ENCODE measurements at regions not wholly inside any gene's neighbourhood (a gene's known extent, or its start where the extent isn't known, plus 50 kb on each side); places are given as distances from the start of the nearest gene placed in this dataset.

GRCh38 chr9:12884736-12885395 is 110.0 kb downstream of the LURAP1L start:
- Mint-ChIP-seq H3K27me3 (no peaks in the 10 kb centered on the region), H3K9me3 (peaks cover 0 to 29% (median 5%) of the 10 kb centered on the region in 7 donors), H3K4me3 (no peak overlapping the region), H3K4me1 (no peaks in the 10 kb centered on the region), H3K27ac (no peak overlapping the region), H3K36me3 (no peaks in the 10 kb centered on the region)
- H3K27ac ChIP-seq (ENCODE audit: insufficient read depth, low read length, poor library complexity, severe bottlenecking) = no peak overlapping the region
- DNase-seq = no peak
- no peaks in the 10 kb centered on the region for H3K36me3 ChIP-seq (ENCODE audit: control insufficient read depth, insufficient read depth, low read length)
- no peaks in the 10 kb centered on the region for H3K27me3 ChIP-seq (ENCODE audit: control insufficient read depth, insufficient read depth, low read length)
- H3K9me3 ChIP-seq (ENCODE audit: control insufficient read depth in 2 of 2, low read length in 2 of 2) = peaks cover 3 to 4% of the 10 kb centered on the region in 2 experiments
- no peak overlapping the region for H3K4me3 ChIP-seq (ENCODE audit: low read depth, low read length)
- ATAC-seq (ENCODE audit: low read depth in 2 of 2) = no peak
- H3K4me1 ChIP-seq (ENCODE audit: control insufficient read depth, insufficient read depth, low read length, poor library complexity, severe bottlenecking) = no peaks in the 10 kb centered on the region

- Histone ChIP-seq H3K36me3 (ENCODE audit: control insufficient read depth, insufficient read depth, low read length) (no peaks in the 10 kb centered on the region), H3K9me3 (ENCODE audit: control insufficient read depth in 2 of 2, low read length in 2 of 2) (peaks cover 4 to 7% of the 10 kb centered on the region in 2 experiments), H3K4me1 (ENCODE audit: control insufficient read depth, insufficient read depth, low read length, poor library complexity, severe bottlenecking) (no peaks in the 10 kb centered on the region), H3K27ac (ENCODE audit: insufficient read depth, low read length, poor library complexity, severe bottlenecking) (no peak overlapping the region), H3K4me3 (ENCODE audit: low read depth, low read length) (no peak overlapping the region), H3K27me3 (ENCODE audit: control insufficient read depth, insufficient read depth, low read length) (no peaks in the 10 kb centered on the region)
- H3K27me3 Mint-ChIP-seq = no peaks in the 10 kb centered on the region
- DNase-seq (no peak), ATAC-seq (ENCODE audit: low read depth in 2 of 2) (no peak)
- H3K9me3 Mint-ChIP-seq = peaks cover 5 to 31% (median 14%) of the 10 kb centered on the region in 7 donors
- H3K27ac Mint-ChIP-seq = no peak overlapping the region
- H3K4me3 Mint-ChIP-seq = no peak overlapping the region
- H3K4me1 Mint-ChIP-seq = no peaks in the 10 kb centered on the region
- H3K36me3 Mint-ChIP-seq = no peaks in the 10 kb centered on the region
These were observed 114.7 kb downstream of the LURAP1L start for GRCh38 chr9:12889402-12890106.

GRCh38 chr9:12891588-12891987 is 116.8 kb downstream of the LURAP1L start:
- ATAC-seq (ENCODE audit: low read depth in 2 of 2) (no peak), DNase-seq (no peak)
- Mint-ChIP-seq H3K9me3 (peaks cover 5 to 27% (median 12%) of the 10 kb centered on the region in 7 donors), H3K36me3 (no peaks in the 10 kb centered on the region), H3K27me3 (no peaks in the 10 kb centered on the region), H3K4me1 (no peaks in the 10 kb centered on the region), H3K27ac (no peak overlapping the region), H3K4me3 (no peak overlapping the region)
- Histone ChIP-seq H3K4me1 (ENCODE audit: control insufficient read depth, insufficient read depth, low read length, poor library complexity, severe bottlenecking) (no peaks in the 10 kb centered on the region), H3K9me3 (ENCODE audit: control insufficient read depth in 2 of 2, low read length in 2 of 2) (peaks cover 4 to 7% of the 10 kb centered on the region in 2 experiments), H3K36me3 (ENCODE audit: control insufficient read depth, insufficient read depth, low read length) (no peaks in the 10 kb centered on the region), H3K27me3 (ENCODE audit: control insufficient read depth, insufficient read depth, low read length) (no peaks in the 10 kb centered on the region), H3K4me3 (ENCODE audit: low read depth, low read length) (no peak overlapping the region), H3K27ac (ENCODE audit: insufficient read depth, low read length, poor library complexity, severe bottlenecking) (no peak overlapping the region)

- H3K9me3 ChIP-seq (ENCODE audit: control insufficient read depth in 2 of 2, low read length in 2 of 2) = peaks cover 10 to 12% of the 10 kb centered on the region in 2 experiments
- no peak overlapping the region for H3K4me3 ChIP-seq (ENCODE audit: low read depth, low read length)
- Mint-ChIP-seq H3K9me3 (peaks cover 0 to 41% (median 15%) of the 10 kb centered on the region in 7 donors), H3K36me3 (no peaks in the 10 kb centered on the region), H3K27me3 (peaks cover 5% of the 10 kb centered on the region), H3K4me3 (no peak overlapping the region), H3K4me1 (no peaks in the 10 kb centered on the region), H3K27ac (no peak overlapping the region)
- no peaks in the 10 kb centered on the region for H3K27me3 ChIP-seq (ENCODE audit: control insufficient read depth, insufficient read depth, low read length)
- no peak for ATAC-seq (ENCODE audit: low read depth in 2 of 2)
- no peak for DNase-seq
- no peaks in the 10 kb centered on the region for H3K36me3 ChIP-seq (ENCODE audit: control insufficient read depth, insufficient read depth, low read length)
- H3K4me1 ChIP-seq (ENCODE audit: control insufficient read depth, insufficient read depth, low read length, poor library complexity, severe bottlenecking) = no peaks in the 10 kb centered on the region
- no peak overlapping the region for H3K27ac ChIP-seq (ENCODE audit: insufficient read depth, low read length, poor library complexity, severe bottlenecking)
These were observed 128.5 kb downstream of the LURAP1L start for GRCh38 chr9:12903316-12903715.

GRCh38 chr9:12904261-12905000 is 129.6 kb downstream of the LURAP1L start:
- H3K9me3 ChIP-seq (ENCODE audit: control insufficient read depth in 2 of 2, low read length in 2 of 2) = peaks cover 12% of the 10 kb centered on the region in 2 experiments
- H3K4me1 Mint-ChIP-seq = no peaks in the 10 kb centered on the region
- no peak overlapping the region for H3K4me3 Mint-ChIP-seq
- H3K9me3 Mint-ChIP-seq = peaks cover 2 to 34% (median 11%) of the 10 kb centered on the region in 7 donors
- DNase-seq = no peak
- no peaks in the 10 kb centered on the region for H3K4me1 ChIP-seq (ENCODE audit: control insufficient read depth, insufficient read depth, low read length, poor library complexity, severe bottlenecking)
- no peaks in the 10 kb centered on the region for H3K36me3 Mint-ChIP-seq
- peaks cover 5% of the 10 kb centered on the region for H3K27me3 Mint-ChIP-seq
- ATAC-seq (ENCODE audit: low read depth in 2 of 2) = no peak
- no peaks in the 10 kb centered on the region for H3K27me3 ChIP-seq (ENCODE audit: control insufficient read depth, insufficient read depth, low read length)
- no peak overlapping the region for H3K27ac Mint-ChIP-seq
- H3K27ac ChIP-seq (ENCODE audit: insufficient read depth, low read length, poor library complexity, severe bottlenecking) = no peak overlapping the region
- no peak overlapping the region for H3K4me3 ChIP-seq (ENCODE audit: low read depth, low read length)
- H3K36me3 ChIP-seq (ENCODE audit: control insufficient read depth, insufficient read depth, low read length) = no peaks in the 10 kb centered on the region

- Mint-ChIP-seq H3K36me3 (no peaks in the 10 kb centered on the region), H3K27ac (no peak overlapping the region), H3K27me3 (peaks cover under 1% of the 10 kb centered on the region), H3K4me3 (no peak overlapping the region), H3K9me3 (peaks cover 0 to 22% (median 11%) of the 10 kb centered on the region in 7 donors), H3K4me1 (no peaks in the 10 kb centered on the region)
- Histone ChIP-seq H3K4me1 (ENCODE audit: control insufficient read depth, insufficient read depth, low read length, poor library complexity, severe bottlenecking) (no peaks in the 10 kb centered on the region), H3K27me3 (ENCODE audit: control insufficient read depth, insufficient read depth, low read length) (no peaks in the 10 kb centered on the region), H3K9me3 (ENCODE audit: control insufficient read depth in 2 of 2, low read length in 2 of 2) (peaks cover 6 to 8% of the 10 kb centered on the region in 2 experiments), H3K36me3 (ENCODE audit: control insufficient read depth, insufficient read depth, low read length) (no peaks in the 10 kb centered on the region), H3K4me3 (ENCODE audit: low read depth, low read length) (no peak overlapping the region), H3K27ac (ENCODE audit: insufficient read depth, low read length, poor library complexity, severe bottlenecking) (no peak overlapping the region)
- ATAC-seq (ENCODE audit: low read depth in 2 of 2) (no peak), DNase-seq (no peak)
These were observed 131.8 kb downstream of the LURAP1L start for GRCh38 chr9:12906646-12907045.

- H3K4me3 ChIP-seq (ENCODE audit: low read depth, low read length) = no peak overlapping the region
- Mint-ChIP-seq H3K4me3 (no peak overlapping the region), H3K36me3 (no peaks in the 10 kb centered on the region), H3K27ac (no peak overlapping the region), H3K9me3 (peaks cover 0 to 14% (median 9%) of the 10 kb centered on the region in 7 donors), H3K4me1 (no peaks in the 10 kb centered on the region), H3K27me3 (no peaks in the 10 kb centered on the region)
- H3K9me3 ChIP-seq (ENCODE audit: control insufficient read depth in 2 of 2, low read length in 2 of 2) = peaks cover 5 to 8% of the 10 kb centered on the region in 2 experiments
- no peak for ATAC-seq (ENCODE audit: low read depth in 2 of 2)
- H3K27ac ChIP-seq (ENCODE audit: insufficient read depth, low read length, poor library complexity, severe bottlenecking) = no peak overlapping the region
- no peaks in the 10 kb centered on the region for H3K4me1 ChIP-seq (ENCODE audit: control insufficient read depth, insufficient read depth, low read length, poor library complexity, severe bottlenecking)
- H3K27me3 ChIP-seq (ENCODE audit: control insufficient read depth, insufficient read depth, low read length) = no peaks in the 10 kb centered on the region
- no peaks in the 10 kb centered on the region for H3K36me3 ChIP-seq (ENCODE audit: control insufficient read depth, insufficient read depth, low read length)
- DNase-seq = no peak
These were observed 134.1 kb downstream of the LURAP1L start for GRCh38 chr9:12908895-12909294.
